Tibial nerve (tissue), 4 donors: ENCODE measurements at regions not wholly inside any gene's neighbourhood (a gene's known extent, or its start where the extent isn't known, plus 50 kb on each side); places are given as distances from the start of the nearest gene placed in this dataset.

Source experiments
- DNase-seq, 2 donors: peaks; one replicate each; pipeline ENCODE4 v3.0.0-alpha.2; 2019; ENCODE audit warnings: low spot score in 2 of 2
- H3K27ac ChIP-seq, 4 donors: fragments of 200-600 bp; sonication (generic) in 3 of 4; one replicate each; pipeline ENCODE4 v1.5.1; 2017 to 2019; ENCODE audit warnings: mild to moderate bottlenecking in 1 of 4
- H3K27me3 ChIP-seq, 2 donors: fragments of 200-600 bp; sonication (generic) in 1 of 2; one replicate each; pipeline versions ENCODE4 v1.5.1 to v1.6.0; 2017 to 2019
- H3K36me3 ChIP-seq, 3 donors: fragments of 200-600 bp; sonication (generic); one replicate each; pipeline ENCODE4 v1.5.1; 2018 to 2019
- H3K4me1 ChIP-seq, 4 donors: fragments of 200-600 bp; sonication (generic) in 3 of 4; one replicate each; pipeline ENCODE4 v1.5.1; 2017 to 2019
- H3K4me3 ChIP-seq, 4 donors: fragments of 200-600 bp; sonication (generic) in 3 of 4; one replicate each; pipeline ENCODE4 v1.5.1; 2017 to 2019; ENCODE audit warnings: mild to moderate bottlenecking in 1 of 4, moderate library complexity in 1 of 4
- H3K9me3 ChIP-seq, 4 donors: fragments of 200-600 bp; sonication (generic) in 3 of 4; one replicate each; pipeline ENCODE4 v1.5.1; 2017 to 2019
- EP300 ChIP-seq, 2 donors: sonication (generic); formaldehyde crosslinking; IDR thresholded peaks; one replicate each; pipeline ENCODE4 v1.6.1; 2017; ENCODE audit warnings: antibody characterized with exemption in 2 of 2, mild to moderate bottlenecking in 1 of 2
- POLR2A ChIP-seq, 2 donors: fragments of 450-650 bp; IDR thresholded peaks; one replicate each; pipeline ENCODE4 v1.6.1; 2017; ENCODE audit warnings: antibody characterized with exemption in 2 of 2, mild to moderate bottlenecking in 2 of 2, moderate library complexity in 2 of 2
- WGBS, 2 donors: methylation state at CpG; one replicate each; pipeline ENCODE4 v1.1.5; 2018; 5-methylcytosine and 5-hydroxymethylcytosine counted together
- TF ChIP-seq, protein P1 (sequence below), 5 experiments: fragments of 200-600 bp in 3 of 5; fragments of 450-650 bp in 2 of 5; sonication (generic) in 3 of 5; IDR thresholded peaks; one replicate each; pipeline ENCODE4 v1.5.1; 2016 to 2019; ENCODE audit warnings: antibody characterized with exemption in 5 of 5, mild to moderate bottlenecking in 3 of 5, moderate library complexity in 2 of 5

DNA sequence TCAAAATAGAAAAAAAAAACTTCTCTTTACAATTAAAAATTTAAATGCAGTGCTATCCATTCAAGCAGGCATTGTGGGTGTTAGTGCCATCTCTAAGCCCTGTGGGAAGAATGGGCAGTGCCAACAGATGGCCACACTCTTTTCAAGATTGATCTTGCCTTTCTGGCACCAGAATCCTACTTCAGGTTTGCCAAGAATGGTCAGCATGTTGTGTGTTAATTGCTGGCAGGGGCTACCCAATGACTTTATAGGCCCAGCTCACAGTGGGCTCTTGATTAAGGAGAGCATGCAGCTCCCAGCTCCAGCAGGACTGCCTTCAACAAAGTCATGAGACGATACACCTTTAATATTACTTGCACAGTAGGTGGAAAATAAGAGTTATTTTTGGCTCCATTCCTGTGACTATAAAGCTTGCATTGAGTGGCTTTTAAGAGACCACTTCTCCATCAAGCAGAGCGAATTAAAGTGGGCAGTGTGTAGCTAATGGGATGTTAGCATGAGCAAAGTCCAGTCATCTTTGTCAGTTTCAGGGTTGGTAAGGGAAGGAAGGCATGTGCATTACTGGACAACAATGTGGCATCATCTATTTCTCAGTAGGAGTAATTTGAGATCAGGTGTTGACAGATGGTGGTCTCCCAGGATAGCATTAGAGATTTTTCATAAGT is 476.8 kb downstream of the C3orf38 start:
- Histone ChIP-seq H3K27me3 (no peaks in the 10 kb centered on the region), H3K27ac (no peak overlapping the region), H3K4me3 (no peak overlapping the region), H3K4me1 (no peaks in the 10 kb centered on the region), H3K9me3 (no peaks in the 10 kb centered on the region), H3K36me3 (no peaks in the 10 kb centered on the region)
- no peak for DNase-seq
- TF ChIP-seq POLR2A (IDR thresholded peaks at IDR 0.05) = no peak
- TF ChIP-seq, protein P1, sequence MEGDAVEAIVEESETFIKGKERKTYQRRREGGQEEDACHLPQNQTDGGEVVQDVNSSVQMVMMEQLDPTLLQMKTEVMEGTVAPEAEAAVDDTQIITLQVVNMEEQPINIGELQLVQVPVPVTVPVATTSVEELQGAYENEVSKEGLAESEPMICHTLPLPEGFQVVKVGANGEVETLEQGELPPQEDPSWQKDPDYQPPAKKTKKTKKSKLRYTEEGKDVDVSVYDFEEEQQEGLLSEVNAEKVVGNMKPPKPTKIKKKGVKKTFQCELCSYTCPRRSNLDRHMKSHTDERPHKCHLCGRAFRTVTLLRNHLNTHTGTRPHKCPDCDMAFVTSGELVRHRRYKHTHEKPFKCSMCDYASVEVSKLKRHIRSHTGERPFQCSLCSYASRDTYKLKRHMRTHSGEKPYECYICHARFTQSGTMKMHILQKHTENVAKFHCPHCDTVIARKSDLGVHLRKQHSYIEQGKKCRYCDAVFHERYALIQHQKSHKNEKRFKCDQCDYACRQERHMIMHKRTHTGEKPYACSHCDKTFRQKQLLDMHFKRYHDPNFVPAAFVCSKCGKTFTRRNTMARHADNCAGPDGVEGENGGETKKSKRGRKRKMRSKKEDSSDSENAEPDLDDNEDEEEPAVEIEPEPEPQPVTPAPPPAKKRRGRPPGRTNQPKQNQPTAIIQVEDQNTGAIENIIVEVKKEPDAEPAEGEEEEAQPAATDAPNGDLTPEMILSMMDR (IDR thresholded peaks at IDR 0.05) = no peak
- TF ChIP-seq EP300 (IDR thresholded peaks at IDR 0.05) = no peak
- WGBS, 2 donors = 78 to 86% methylated on average over 2 of the region's 2 CpGs

DNA sequence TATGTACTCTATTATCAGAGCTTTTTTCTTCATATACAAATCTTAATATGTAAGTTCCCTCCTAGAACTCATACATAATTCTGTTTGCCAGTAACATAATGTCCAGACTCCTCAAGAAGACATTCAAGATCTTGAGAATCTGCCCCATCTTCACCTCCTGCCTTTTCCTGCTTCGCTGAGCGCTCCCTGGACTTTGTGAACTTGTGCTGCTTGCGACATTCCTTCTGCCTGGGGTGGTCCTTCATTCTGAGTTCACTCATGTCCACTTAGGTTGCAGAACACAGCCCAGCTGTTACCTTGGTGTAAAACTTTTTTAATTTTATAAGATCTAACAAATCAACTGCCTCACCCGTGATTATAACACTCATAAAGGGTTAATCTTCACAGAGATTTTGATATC is 478.5 kb upstream of the EPHA3 start:
- no peaks in the 10 kb centered on the region for H3K9me3 ChIP-seq
- no peak overlapping the region for H3K27ac ChIP-seq
- no peak overlapping the region for H3K4me3 ChIP-seq
- no peaks in the 10 kb centered on the region for H3K27me3 ChIP-seq
- no peaks in the 10 kb centered on the region for H3K36me3 ChIP-seq
- H3K4me1 ChIP-seq = no peaks in the 10 kb centered on the region
- WGBS, 2 donors = 94 to 97% methylated on average over 4 of the region's 4 CpGs
- TF ChIP-seq EP300 (IDR thresholded peaks at IDR 0.05) (no peak), POLR2A (IDR thresholded peaks at IDR 0.05) (no peak)
- TF ChIP-seq, protein P1 (IDR thresholded peaks at IDR 0.05) = no peak
- no peak for DNase-seq

DNA sequence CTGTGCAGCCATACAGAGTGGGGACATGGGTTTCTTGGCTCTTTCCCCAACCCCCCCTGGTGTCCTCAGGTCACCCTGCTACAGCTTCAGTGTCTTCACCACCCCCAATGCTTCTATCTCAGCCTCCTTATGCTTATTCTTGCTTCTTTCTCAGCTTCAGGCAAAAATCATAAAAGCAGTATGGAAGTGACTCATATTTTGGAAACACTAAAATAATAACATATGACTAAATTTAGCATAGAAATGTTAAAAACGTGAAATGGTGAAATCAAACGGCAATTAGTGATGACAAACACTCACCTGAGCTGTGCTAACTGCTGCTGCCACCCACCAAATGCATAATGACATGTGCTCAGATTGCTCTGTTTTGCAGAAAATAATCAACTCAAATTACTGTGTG is 475.2 kb upstream of the EPHA3 start:
- no peaks in the 10 kb centered on the region for H3K36me3 ChIP-seq
- H3K4me1 ChIP-seq = no peaks in the 10 kb centered on the region
- no peak for TF ChIP-seq EP300 (IDR thresholded peaks at IDR 0.05)
- TF ChIP-seq POLR2A (IDR thresholded peaks at IDR 0.05) = no peak
- TF ChIP-seq, protein P1 (IDR thresholded peaks at IDR 0.05) = no peak
- no peaks in the 10 kb centered on the region for H3K27me3 ChIP-seq
- H3K27ac ChIP-seq = no peak overlapping the region
- no peak for DNase-seq
- H3K9me3 ChIP-seq = peaks cover 0 to 3% (median 0%) of the 10 kb centered on the region in 4 donors
- H3K4me3 ChIP-seq = no peak overlapping the region
- 74 to 75% methylated on average over 2 of the region's 2 CpGs for WGBS, 2 donors

DNA sequence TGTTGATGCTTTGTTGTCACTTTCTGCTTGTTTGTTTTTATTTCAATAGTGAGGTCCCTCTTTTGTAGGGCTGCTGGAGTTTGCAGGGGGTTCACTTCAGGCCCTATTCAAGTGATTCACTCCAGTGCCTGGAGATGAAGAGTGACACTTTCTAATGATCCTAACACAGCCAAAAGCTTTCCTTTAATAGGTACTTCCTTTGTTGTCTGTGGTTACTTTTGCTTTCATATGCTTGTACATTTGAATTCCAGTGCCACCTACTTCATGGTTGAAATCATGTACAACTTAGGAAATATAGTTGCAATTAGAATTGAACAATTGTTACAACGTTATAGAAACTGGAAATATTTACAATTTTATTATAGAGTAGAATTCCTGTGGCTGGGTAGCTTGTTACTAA is 466.8 kb upstream of the EPHA3 start:
- 62 to 68% methylated on average over 1 of the region's 1 CpG for WGBS, 2 donors
- Histone ChIP-seq H3K4me3 (no peak overlapping the region), H3K27me3 (no peaks in the 10 kb centered on the region), H3K36me3 (no peaks in the 10 kb centered on the region), H3K4me1 (no peaks in the 10 kb centered on the region), H3K27ac (no peak overlapping the region), H3K9me3 (peaks cover 0 to 3% (median 0%) of the 10 kb centered on the region in 4 donors)
- no peak for DNase-seq
- no peak for TF ChIP-seq POLR2A (IDR thresholded peaks at IDR 0.05)
- no peak for TF ChIP-seq EP300 (IDR thresholded peaks at IDR 0.05)
- TF ChIP-seq, protein P1 (IDR thresholded peaks at IDR 0.05) = no peak

DNA sequence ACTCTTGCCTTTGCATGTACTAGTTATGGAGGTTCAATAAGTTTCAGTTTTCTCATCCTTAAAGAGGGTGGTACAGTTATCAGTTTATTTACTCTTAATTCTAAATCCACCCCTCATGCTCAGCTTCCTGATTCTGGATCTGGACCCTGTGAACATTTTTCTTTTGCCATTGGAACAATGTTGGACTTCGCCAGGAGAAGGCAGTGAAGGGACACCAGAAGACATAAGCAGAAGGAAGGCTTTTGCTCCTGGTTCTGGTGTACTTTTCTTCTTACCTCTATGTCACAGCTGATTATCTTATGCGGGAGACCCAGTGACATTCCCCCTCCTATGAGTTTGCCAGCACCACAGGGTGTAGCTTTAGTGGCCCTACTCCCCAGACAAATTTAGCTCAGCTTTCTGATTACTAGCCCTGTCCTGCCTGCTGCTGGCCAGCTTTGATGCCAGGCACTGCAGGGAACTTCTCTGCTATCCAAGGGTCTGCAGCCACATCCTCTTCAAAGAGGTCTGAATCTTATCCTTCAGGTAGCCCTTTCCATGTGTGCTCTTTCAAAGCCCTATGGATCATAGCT is 466.3 kb upstream of the EPHA3 start:
- Histone ChIP-seq H3K4me3 (no peak overlapping the region), H3K27ac (no peak overlapping the region), H3K9me3 (no peaks in the 10 kb centered on the region), H3K27me3 (no peaks in the 10 kb centered on the region), H3K4me1 (no peaks in the 10 kb centered on the region), H3K36me3 (no peaks in the 10 kb centered on the region)
- 73 to 88% methylated on average over 2 of the region's 2 CpGs for WGBS, 2 donors
- DNase-seq = no peak
- TF ChIP-seq POLR2A (IDR thresholded peaks at IDR 0.05) = no peak
- TF ChIP-seq EP300 (IDR thresholded peaks at IDR 0.05) = no peak
- TF ChIP-seq, protein P1 (IDR thresholded peaks at IDR 0.05) = no peak
